ENCODE measurements at regions not wholly inside any gene's neighbourhood (a gene's known extent, or its start where the extent isn't known, plus 50 kb on each side); places are given as distances from the start of the nearest gene placed in this dataset.

DNA sequence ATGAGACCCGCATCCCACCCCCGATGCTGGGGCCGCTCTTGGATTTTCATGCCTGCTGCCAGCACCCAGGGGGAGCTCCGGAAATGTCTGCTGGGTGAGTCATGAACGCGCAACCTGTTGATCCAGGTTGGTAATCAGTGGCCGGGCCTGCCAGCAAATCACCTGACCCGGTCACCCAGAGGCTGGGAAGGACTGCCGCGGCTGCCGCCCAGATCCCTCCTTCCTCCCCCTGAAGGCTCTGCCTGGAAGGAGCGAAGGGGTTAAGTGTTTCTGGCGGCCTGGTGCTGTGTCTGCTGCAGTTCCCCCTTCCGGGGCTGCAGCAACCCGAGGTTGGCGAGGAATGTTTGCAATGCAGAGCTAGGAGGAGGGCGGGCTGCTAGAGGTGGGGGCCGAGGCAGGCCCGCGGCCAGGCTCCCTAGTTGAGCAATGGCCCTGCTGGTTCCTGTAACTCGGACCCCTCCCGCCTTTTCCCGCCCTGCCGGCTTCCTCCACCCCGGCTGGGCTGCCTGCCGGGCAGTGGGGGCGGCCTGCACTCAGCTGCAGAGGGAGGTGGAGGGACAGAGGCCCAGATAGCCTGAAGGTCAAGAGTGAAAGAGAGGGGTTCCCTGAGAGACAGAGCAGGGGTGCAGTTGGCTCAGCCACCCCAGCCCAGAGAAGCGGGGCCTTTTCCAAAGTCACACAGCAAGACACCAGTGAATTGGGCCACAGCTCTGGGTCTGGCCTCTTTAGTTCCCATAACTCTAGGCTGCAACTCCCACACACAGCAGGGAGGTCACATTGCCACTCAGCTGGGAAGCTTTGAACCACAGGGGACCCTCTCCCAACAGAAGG lies 156.3 kb upstream of the IER5L start:
- 3% methylated on average over 21 of the region's 28 CpGs; no CpG with 5 or more reads in 1 of the 2 experiments for WGBS, 2 experiments (ENCODE audit: extremely low coverage in 1 of 2, insufficient coverage in 1 of 2, insufficient read length in 1 of 2, insufficient replicate concordance in 2 of 2, low coverage in 1 of 2, low lambda C conversion rate in 2 of 2, missing lambda C conversion rate in 1 of 2)
- Histone ChIP-seq H4K5ac (ENCODE audit: insufficient read length, low read depth, low read length) (peak overlapping the region; percentile 90), H3K14ac (ENCODE audit: insufficient read length) (no peak overlapping the region), H2BK120ac (replicated peaks; ENCODE audit: low read depth, low read length) (peak overlapping the region; percentile 98), H2BK20ac (ENCODE audit: low read length) (peak overlapping the region; percentile 99; the same call in 1 of the 2 replicates), H3K36me3 (ENCODE audit: control insufficient read depth in 2 of 4, insufficient read depth in 4 of 4, low read length in 3 of 4) (no peaks in the 10 kb centered on the region), H2BK5ac (ENCODE audit: low read depth, low read length) (peak overlapping the region; percentile 100), H3K27ac (ENCODE audit: low read depth, low read length) (peak overlapping the region; percentile 92), H3K27me3 (replicated peaks in 1 of 4; ENCODE audit: control insufficient read depth in 3 of 4, extremely low read depth in 1 of 4, insufficient read depth in 3 of 4, low read length in 3 of 4) (0 out of 7 replicates have a peak, but pooled peaks cover 0 to 2% (median 0%) of the 10 kb centered on the region in 4 experiments), H3K9me3 (ENCODE audit: insufficient read depth in 2 of 2, low read depth in 1 of 2, low read length in 1 of 2) (peaks cover 2 to 7% of the 10 kb centered on the region in 2 experiments), H4K20me1 (replicated peaks in 1 of 2; ENCODE audit: control insufficient read depth in 1 of 2, insufficient read depth in 2 of 2, low read length in 2 of 2) (peaks cover 0 to under 1% of the 10 kb centered on the region in 2 experiments), H4K8ac (ENCODE audit: extremely low read depth, insufficient read depth, low read length) (peak overlapping the region; percentile 80; the same call in 1 of the 2 replicates), H3K79me2 (ENCODE audit: control insufficient read depth in 1 of 2, insufficient read depth in 2 of 2, low read length in 2 of 2) (no peaks in the 10 kb centered on the region), H3K79me1 (ENCODE audit: low read depth, low read length) (no peaks in the 10 kb centered on the region), H3K4me2 (ENCODE audit: insufficient read depth in 1 of 2, low read depth in 2 of 2, low read length in 2 of 2) (peak overlapping the region; percentile 73 to 88), H3K4me1 (replicated peaks in 1 of 4; ENCODE audit: control insufficient read depth in 3 of 4, insufficient read depth in 4 of 4, low read length in 3 of 4) (peaks cover 8 to 41% (median 35%) of the 10 kb centered on the region in 4 experiments), H2BK15ac (ENCODE audit: low read length) (peak overlapping the region; percentile 99), H3K23ac (ENCODE audit: insufficient read length) (no peak overlapping the region), H3K56ac (replicated peaks; ENCODE audit: insufficient read length, low read depth, low read length) (peak overlapping the region; percentile 72), H3K4me3 (ENCODE audit: extremely low read depth in 1 of 4, insufficient read depth in 2 of 4, low read depth in 3 of 4, low read length in 4 of 4) (peak overlapping the region in 3 of 4 experiments; percentile 23 to 49 (median 40); a peak in 5 of 8 replicates), H3K4ac (replicated peaks; ENCODE audit: insufficient read length, low read depth, low read length) (peak overlapping the region; percentile 96), H4K91ac (replicated peaks; ENCODE audit: insufficient read length, low read length) (peak overlapping the region; percentile 94), H2AFZ (ENCODE audit: low read length) (0 out of 2 replicates have a peak overlapping the region, but pooled peaks have one; percentile 16), H3K23me2 (ENCODE audit: low read depth, low read length) (peaks cover 7% of the 10 kb centered on the region; the same call in 1 of the 2 replicates), H3K9ac (replicated peaks in 1 of 4; ENCODE audit: extremely low read depth in 1 of 4, low read depth in 3 of 4, low read length in 3 of 4) (peak overlapping the region in 3 of 4 experiments; percentile 52 to 60 (median 55); a peak in 5 of 7 replicates), H2AK5ac (ENCODE audit: low read depth, low read length) (peak overlapping the region; percentile 99), H2BK12ac (ENCODE audit: low read depth, low read length) (peak overlapping the region; percentile 100), H3K18ac (ENCODE audit: extremely low read depth, low read length) (peak overlapping the region; percentile 100)
- peak; percentile 50 for FAIRE-seq
- CTCF ChIA-PET (ENCODE audit: partially characterized antibody) = interaction anchor here (0.6 to 3.3 kb wide), 22 partner anchors 9 to 699 kb away, joined by 3 to 11 read pairs (median 4); partner anchors contain the start of gene IER5L
- peak; percentile 87 to 94 for DNase-seq (ENCODE audit: low read depth in 1 of 2, low spot score in 2 of 2)
- POLR2A ChIA-PET (ENCODE audit: partially characterized antibody) = interaction anchor here (0.8 to 5.4 kb wide), 35 partner anchors 8 to 277 kb away, joined by 3 to 65 read pairs (median 4); partner anchors contain the start of gene IER5L
- TF ChIP-seq E2F6 (IDR thresholded peaks at IDR 0.05) (peak; percentile 74), SIN3A (conservative IDR thresholded peaks at IDR 0.05 in 1 of 2, IDR thresholded peaks at IDR 0.05 in 1 of 2; ENCODE audit: low read depth in 1 of 2, low read length in 2 of 2) (peak in 1 of 2 experiments; percentile 88; a peak in 3 of 4 replicates), BACH1 (IDR thresholded peaks at IDR 0.05; ENCODE audit: low read length) (no peak), SUZ12 (IDR thresholded peaks at IDR 0.05; ENCODE audit: low read length) (no peak), ASH2L (IDR thresholded peaks at IDR 0.05; ENCODE audit: low read length) (peak; percentile 96), JUND (IDR thresholded peaks at IDR 0.05; ENCODE audit: low read length) (peak; percentile 99), TCF12 (IDR thresholded peaks at IDR 0.05; ENCODE audit: low read depth, low read length) (0 out of 2 replicates have a peak, but pooled peaks have one; percentile 12), RXRA (IDR thresholded peaks at IDR 0.05; ENCODE audit: insufficient read depth, low read depth, low read length) (no peak)
- TF ChIP-seq, protein P1, sequence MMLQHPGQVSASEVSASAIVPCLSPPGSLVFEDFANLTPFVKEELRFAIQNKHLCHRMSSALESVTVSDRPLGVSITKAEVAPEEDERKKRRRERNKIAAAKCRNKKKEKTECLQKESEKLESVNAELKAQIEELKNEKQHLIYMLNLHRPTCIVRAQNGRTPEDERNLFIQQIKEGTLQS (IDR thresholded peaks at IDR 0.05; ENCODE audit: insufficient read depth, low read depth, low read length) = peak; percentile 59; the same call in 1 of the 2 replicates
